ENCODE measurements at regions not wholly inside any gene's neighbourhood (a gene's known extent, or its start where the extent isn't known, plus 50 kb on each side); places are given as distances from the start of the nearest gene placed in this dataset.

DNA sequence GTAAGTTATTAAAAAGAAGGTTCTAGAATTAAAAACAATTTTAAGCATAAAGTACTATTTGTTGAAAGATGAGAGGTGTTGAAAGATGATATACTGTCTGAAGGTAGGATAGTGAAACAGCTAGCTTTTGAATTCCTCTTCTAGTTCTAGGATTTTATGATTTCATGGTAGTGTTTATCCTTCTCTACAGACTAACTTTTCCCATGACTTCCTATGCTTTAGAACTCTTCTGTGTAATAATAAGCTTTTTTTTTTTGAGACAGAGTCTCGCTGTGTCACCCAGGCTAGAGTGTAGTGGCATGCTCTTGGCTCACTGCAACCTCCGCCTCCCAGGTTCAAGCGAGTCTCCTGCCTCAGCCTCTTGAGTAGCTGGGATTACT, 96.0 kb upstream of the NUDT6 start:
- intact Hi-C loops (cut with micrococcal nuclease; ENCODE audit: unreplicated experiment) (no loop called here), in situ Hi-C loops (cut with MboI) (no loop called here)
- CTCF ChIA-PET, result no interaction called here
- Histone ChIP-seq H3K4me2 (ENCODE audit: control insufficient read depth, insufficient read depth) (no peak overlapping the region), H3K9me3 (replicated peaks; ENCODE audit: control insufficient read depth, insufficient read depth, low read length) (no peaks in the 10 kb centered on the region), H3K9ac (ENCODE audit: control insufficient read depth, insufficient read depth, low read length) (no peak overlapping the region), H3K36me3 (ENCODE audit: control insufficient read depth in 2 of 2, insufficient read depth in 2 of 2, low read length in 1 of 2) (no peaks in the 10 kb centered on the region), H3K27me3 (replicated peaks in 1 of 2; ENCODE audit: control insufficient read depth in 2 of 2, insufficient read depth in 2 of 2, low read length in 1 of 2) (no peaks in the 10 kb centered on the region), H3K4me1 (ENCODE audit: control insufficient read depth, insufficient read depth, low read length) (no peaks in the 10 kb centered on the region), H3K79me2 (ENCODE audit: control insufficient read depth, insufficient read depth, low read length) (no peaks in the 10 kb centered on the region), H3K4me3 (no peak overlapping the region), H2AFZ (ENCODE audit: control insufficient read depth, low read depth, low read length) (no peak overlapping the region), H4K20me1 (ENCODE audit: control insufficient read depth, insufficient read depth) (no peaks in the 10 kb centered on the region), H3K27ac (ENCODE audit: control insufficient read depth, insufficient read depth) (no peak overlapping the region)
- ATAC-seq (no peak), DNase-seq (ENCODE audit: low read depth, low spot score) (no peak), FAIRE-seq (no peak)
- no TSS peak for BruUV-seq (replicated peaks)
- RAD21 ChIA-PET (ENCODE audit: unreplicated experiment), result no interaction called here
- POLR2A ChIA-PET, result no interaction called here
- WGBS (ENCODE audit: insufficient coverage, insufficient replicate concordance, low lambda C conversion rate, missing lambda C conversion rate), result 79% methylated on average over 3 of the region's 3 CpGs
- SMC1A ChIA-PET (ENCODE audit: uncharacterized antibody, unreplicated experiment), result interaction anchor here (0.6 kb wide), 1 partner anchor 316 kb away, joined by 3 read pairs; no protein-coding TSS in a partner anchor
- TF ChIP-seq ZZZ3 (IDR thresholded peaks at IDR 0.05; ENCODE audit: control insufficient read depth, insufficient read length, low read depth), result no peak
- TF ChIP-seq, protein P1, sequence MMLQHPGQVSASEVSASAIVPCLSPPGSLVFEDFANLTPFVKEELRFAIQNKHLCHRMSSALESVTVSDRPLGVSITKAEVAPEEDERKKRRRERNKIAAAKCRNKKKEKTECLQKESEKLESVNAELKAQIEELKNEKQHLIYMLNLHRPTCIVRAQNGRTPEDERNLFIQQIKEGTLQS (IDR thresholded peaks at IDR 0.05; ENCODE audit: borderline replicate concordance, extremely low read depth, low read depth, low read length), result no peak
- no peak for TF ChIP-seq EZH2 (IDR thresholded peaks at IDR 0.05; ENCODE audit: borderline replicate concordance, control insufficient read depth, low read depth, low read length)
- TF ChIP-seq, protein P2, sequence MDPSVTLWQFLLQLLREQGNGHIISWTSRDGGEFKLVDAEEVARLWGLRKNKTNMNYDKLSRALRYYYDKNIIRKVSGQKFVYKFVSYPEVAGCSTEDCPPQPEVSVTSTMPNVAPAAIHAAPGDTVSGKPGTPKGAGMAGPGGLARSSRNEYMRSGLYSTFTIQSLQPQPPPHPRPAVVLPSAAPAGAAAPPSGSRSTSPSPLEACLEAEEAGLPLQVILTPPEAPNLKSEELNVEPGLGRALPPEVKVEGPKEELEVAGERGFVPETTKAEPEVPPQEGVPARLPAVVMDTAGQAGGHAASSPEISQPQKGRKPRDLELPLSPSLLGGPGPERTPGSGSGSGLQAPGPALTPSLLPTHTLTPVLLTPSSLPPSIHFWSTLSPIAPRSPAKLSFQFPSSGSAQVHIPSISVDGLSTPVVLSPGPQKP (IDR thresholded peaks at IDR 0.05; ENCODE audit: low read depth, low read length), result no peak
- TF ChIP-seq, protein P3, sequence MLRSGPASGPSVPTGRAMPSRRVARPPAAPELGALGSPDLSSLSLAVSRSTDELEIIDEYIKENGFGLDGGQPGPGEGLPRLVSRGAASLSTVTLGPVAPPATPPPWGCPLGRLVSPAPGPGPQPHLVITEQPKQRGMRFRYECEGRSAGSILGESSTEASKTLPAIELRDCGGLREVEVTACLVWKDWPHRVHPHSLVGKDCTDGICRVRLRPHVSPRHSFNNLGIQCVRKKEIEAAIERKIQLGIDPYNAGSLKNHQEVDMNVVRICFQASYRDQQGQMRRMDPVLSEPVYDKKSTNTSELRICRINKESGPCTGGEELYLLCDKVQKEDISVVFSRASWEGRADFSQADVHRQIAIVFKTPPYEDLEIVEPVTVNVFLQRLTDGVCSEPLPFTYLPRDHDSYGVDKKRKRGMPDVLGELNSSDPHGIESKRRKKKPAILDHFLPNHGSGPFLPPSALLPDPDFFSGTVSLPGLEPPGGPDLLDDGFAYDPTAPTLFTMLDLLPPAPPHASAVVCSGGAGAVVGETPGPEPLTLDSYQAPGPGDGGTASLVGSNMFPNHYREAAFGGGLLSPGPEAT (IDR thresholded peaks at IDR 0.05; ENCODE audit: low read depth), result no peak
- TF ChIP-seq SRF (IDR thresholded peaks at IDR 0.05; ENCODE audit: low read depth in 2 of 2, low read length in 2 of 2), result no peak
- TF ChIP-seq MYB (IDR thresholded peaks at IDR 0.05; ENCODE audit: borderline replicate concordance, low read depth, low read length), result no peak
- TF ChIP-seq, protein P4, sequence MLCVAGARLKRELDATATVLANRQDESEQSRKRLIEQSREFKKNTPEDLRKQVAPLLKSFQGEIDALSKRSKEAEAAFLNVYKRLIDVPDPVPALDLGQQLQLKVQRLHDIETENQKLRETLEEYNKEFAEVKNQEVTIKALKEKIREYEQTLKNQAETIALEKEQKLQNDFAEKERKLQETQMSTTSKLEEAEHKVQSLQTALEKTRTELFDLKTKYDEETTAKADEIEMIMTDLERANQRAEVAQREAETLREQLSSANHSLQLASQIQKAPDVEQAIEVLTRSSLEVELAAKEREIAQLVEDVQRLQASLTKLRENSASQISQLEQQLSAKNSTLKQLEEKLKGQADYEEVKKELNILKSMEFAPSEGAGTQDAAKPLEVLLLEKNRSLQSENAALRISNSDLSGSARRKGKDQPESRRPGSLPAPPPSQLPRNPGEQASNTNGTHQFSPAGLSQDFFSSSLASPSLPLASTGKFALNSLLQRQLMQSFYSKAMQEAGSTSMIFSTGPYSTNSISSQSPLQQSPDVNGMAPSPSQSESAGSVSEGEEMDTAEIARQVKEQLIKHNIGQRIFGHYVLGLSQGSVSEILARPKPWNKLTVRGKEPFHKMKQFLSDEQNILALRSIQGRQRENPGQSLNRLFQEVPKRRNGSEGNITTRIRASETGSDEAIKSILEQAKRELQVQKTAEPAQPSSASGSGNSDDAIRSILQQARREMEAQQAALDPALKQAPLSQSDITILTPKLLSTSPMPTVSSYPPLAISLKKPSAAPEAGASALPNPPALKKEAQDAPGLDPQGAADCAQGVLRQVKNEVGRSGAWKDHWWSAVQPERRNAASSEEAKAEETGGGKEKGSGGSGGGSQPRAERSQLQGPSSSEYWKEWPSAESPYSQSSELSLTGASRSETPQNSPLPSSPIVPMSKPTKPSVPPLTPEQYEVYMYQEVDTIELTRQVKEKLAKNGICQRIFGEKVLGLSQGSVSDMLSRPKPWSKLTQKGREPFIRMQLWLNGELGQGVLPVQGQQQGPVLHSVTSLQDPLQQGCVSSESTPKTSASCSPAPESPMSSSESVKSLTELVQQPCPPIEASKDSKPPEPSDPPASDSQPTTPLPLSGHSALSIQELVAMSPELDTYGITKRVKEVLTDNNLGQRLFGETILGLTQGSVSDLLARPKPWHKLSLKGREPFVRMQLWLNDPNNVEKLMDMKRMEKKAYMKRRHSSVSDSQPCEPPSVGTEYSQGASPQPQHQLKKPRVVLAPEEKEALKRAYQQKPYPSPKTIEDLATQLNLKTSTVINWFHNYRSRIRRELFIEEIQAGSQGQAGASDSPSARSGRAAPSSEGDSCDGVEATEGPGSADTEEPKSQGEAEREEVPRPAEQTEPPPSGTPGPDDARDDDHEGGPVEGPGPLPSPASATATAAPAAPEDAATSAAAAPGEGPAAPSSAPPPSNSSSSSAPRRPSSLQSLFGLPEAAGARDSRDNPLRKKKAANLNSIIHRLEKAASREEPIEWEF (IDR thresholded peaks at IDR 0.05; ENCODE audit: insufficient replicate concordance, low read depth, low read length), result no peak
- no peak for TF ChIP-seq MTA2 (IDR thresholded peaks at IDR 0.05; ENCODE audit: low read depth)
- TF ChIP-seq RUNX3 (IDR thresholded peaks at IDR 0.05; ENCODE audit: low read length), result no peak
- no peak for TF ChIP-seq RAD51 (IDR thresholded peaks at IDR 0.05)
